Stimulated activated CD4-positive, alpha-beta T cell treated with anti-CD3 and anti-CD28 coated beads, Interleukin-15, amount 100 ng/mL, for 48 hours (primary cell): ENCODE measurements at regions not wholly inside any gene's neighbourhood (a gene's known extent, or its start where the extent isn't known, plus 50 kb on each side); places are given as distances from the start of the nearest gene placed in this dataset.
"Not testable (repeated sequence)": the region's sequence is repeated elsewhere in the genome, so short reads cannot be mapped to it uniquely, and the experiment has no call there.

Experiments
- DNase-seq, 2 donors: peaks; one replicate each; pipeline ENCODE4 v3.0.0-alpha.2; 2020; ENCODE audit warnings: low read depth in 2 of 2

- DNase-seq, result no peak
Measured at GRCh38 chr13:99738626-99739025, 232.9 kb downstream of the ZIC5 start.

GRCh38 chr13:99737481-99738245, 233.9 kb downstream of the ZIC5 start:
- DNase-seq, result no peak

- DNase-seq, result no peak
Measured at GRCh38 chr13:99736541-99736940, 235.0 kb downstream of the ZIC5 start.

GRCh38 chr13:99734013-99734693, 232.9 kb downstream of the TM9SF2 start:
- no peak for DNase-seq

GRCh38 chr13:99733346-99733745, 232.1 kb downstream of the TM9SF2 start:
- no peak for DNase-seq

GRCh38 chr13:99731747-99732146, 230.5 kb downstream of the TM9SF2 start:
- no peak for DNase-seq

GRCh38 chr13:99730403-99730802, 229.1 kb downstream of the TM9SF2 start:
- no peak for DNase-seq

- DNase-seq, result no peak
Measured at GRCh38 chr13:99729745-99730144, 228.5 kb downstream of the TM9SF2 start.

GRCh38 chr13:99727651-99728050, 226.4 kb downstream of the TM9SF2 start:
- DNase-seq, result not testable (repeated sequence)

- no peak for DNase-seq
Measured at GRCh38 chr13:99726282-99726894, 225.1 kb downstream of the TM9SF2 start.

GRCh38 chr13:99725644-99726043, 224.4 kb downstream of the TM9SF2 start:
- no peak for DNase-seq

GRCh38 chr13:99724633-99725517, 223.6 kb downstream of the TM9SF2 start:
- no peak for DNase-seq

GRCh38 chr13:99723878-99724277, 222.6 kb downstream of the TM9SF2 start:
- no peak for DNase-seq

- no peak for DNase-seq
Measured at GRCh38 chr13:99722931-99723330, 221.7 kb downstream of the TM9SF2 start.

- no peak for DNase-seq
Measured at GRCh38 chr13:99722338-99722818, 221.1 kb downstream of the TM9SF2 start.

- DNase-seq, result no peak
Measured at GRCh38 chr13:99721606-99722337, 220.5 kb downstream of the TM9SF2 start.

GRCh38 chr13:99717959-99718674, 216.8 kb downstream of the TM9SF2 start:
- no peak for DNase-seq

- no peak for DNase-seq
Measured at GRCh38 chr13:99709134-99709533, 207.9 kb downstream of the TM9SF2 start.

- DNase-seq, result no peak
Measured at GRCh38 chr13:99704390-99704789, 203.1 kb downstream of the TM9SF2 start.

- DNase-seq, result no peak
Measured at GRCh38 chr13:99703908-99704307, 202.6 kb downstream of the TM9SF2 start.
